ENCODE measurements at regions not wholly inside any gene's neighbourhood (a gene's known extent, or its start where the extent isn't known, plus 50 kb on each side); places are given as distances from the start of the nearest gene placed in this dataset.

DNA sequence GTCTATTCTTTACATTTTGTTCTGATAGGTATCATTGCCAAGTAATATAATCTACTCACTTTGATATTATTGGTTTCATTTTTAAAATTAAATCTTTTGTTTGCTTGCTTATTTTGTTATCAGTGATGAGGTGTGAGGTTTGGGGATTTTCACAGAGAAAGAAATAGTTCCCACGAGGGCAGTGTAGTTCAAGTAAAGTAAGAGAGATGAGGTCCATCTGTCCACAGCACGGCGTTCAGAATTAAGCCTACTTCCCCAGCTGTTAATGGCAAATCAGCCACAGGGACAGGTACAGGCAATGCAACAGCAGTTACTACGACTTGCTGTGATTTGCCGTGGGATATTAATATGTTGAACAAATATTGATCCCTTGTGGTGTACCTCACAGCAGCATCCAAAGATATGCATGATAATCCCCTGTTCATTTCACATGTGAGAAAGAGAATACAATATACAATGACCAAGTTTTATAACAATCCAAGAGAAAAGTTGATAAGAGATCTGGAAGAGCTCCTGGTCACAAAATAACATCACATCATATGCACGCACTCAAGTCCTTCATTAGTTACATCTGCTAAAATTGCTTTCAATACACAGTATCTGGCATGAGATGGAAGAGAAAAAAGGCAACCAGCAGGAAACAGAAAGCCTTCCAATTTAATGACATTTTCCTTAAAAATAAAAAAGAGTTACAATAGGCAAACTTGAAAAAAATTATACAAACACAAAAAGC, 131.6 kb downstream of the TUSC7 start:
- no peak for ATAC-seq
- DNase-seq = no peak
- intact Hi-C loops (cut with micrococcal nuclease) = no loop called here

DNA sequence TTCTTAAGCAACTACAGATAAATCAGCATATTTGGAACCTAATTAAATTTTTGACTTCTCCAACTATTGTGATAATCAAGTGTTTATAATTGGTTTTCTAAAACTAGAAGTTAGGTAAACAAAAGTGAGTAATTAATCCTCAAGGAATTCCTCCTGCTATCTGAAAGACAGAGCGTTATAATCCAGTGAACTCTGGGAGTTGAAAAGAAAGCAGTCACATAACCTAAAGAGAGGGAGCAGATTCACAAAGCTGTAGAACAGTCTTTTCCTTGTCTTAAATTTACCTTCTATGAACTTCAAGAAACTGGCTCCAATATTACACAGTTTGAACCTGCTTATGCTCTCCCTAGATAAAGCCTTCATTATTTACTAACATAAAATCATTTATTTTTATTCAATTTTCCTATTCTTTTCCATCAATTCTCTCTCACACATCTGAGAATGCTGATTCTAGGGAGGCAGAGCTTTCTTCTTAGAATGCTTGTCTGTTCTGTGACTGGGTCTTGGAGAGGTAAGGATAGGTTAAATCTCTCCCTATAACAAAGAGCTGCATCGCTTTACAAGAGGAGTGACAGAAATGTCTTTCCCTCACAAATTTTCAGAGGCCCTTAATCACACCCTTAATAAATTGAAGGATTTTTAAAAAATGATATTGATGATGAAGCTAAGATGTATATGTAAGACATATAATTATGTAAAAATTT, 132.8 kb downstream of the TUSC7 start:
- ATAC-seq (no peak), DNase-seq (no peak)
- intact Hi-C loops (cut with micrococcal nuclease) = no loop called here

GRCh38 chr3:116848248-116848829, 138.8 kb downstream of the TUSC7 start:
- intact Hi-C loops (cut with micrococcal nuclease) = no loop called here
- no peak for DNase-seq
- ATAC-seq = no peak

DNA sequence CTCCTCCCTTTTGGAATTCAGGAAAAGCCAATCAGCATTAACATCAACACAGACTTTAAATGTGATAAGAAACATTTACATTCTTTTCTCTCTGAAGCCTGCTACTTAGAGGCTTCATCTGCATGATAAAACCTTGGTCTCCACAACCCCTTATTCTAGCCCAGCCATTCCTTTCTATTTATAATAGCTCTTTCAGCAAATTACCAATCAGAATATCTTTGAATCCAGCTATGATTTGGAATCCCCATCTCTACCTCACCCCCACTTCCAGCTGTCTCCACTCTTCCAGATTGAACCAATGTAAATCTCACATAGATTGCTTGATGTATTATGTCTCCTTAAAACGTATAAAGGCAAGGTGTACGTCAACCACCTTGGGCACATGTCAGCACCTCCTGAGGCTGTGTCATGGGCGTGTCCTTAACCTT, 139.7 kb downstream of the TUSC7 start:
- intact Hi-C loops (cut with micrococcal nuclease) = no loop called here
- DNase-seq (no peak), ATAC-seq (no peak)

DNA sequence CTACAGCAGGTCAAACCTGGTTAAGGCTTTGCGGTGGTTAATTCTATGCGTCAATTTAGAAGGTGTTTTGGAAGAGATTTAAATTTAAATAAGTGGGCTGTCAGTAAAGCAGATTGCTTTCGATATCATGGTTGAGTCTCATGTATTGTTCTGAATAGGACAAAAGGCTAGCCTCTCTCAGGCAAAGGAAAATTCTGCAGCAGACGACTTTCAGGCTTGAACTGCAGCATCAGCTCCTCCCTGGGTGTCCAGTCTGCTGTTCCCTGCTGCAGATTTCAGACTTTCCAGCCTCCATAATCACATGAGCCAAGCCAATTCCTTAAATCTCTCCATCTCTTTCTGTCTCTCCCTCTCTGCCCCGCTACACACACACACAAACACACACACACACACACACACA, 143.2 kb downstream of the TUSC7 start:
- DNase-seq (no peak), ATAC-seq (no peak)
- intact Hi-C loops (cut with micrococcal nuclease) = no loop called here

DNA sequence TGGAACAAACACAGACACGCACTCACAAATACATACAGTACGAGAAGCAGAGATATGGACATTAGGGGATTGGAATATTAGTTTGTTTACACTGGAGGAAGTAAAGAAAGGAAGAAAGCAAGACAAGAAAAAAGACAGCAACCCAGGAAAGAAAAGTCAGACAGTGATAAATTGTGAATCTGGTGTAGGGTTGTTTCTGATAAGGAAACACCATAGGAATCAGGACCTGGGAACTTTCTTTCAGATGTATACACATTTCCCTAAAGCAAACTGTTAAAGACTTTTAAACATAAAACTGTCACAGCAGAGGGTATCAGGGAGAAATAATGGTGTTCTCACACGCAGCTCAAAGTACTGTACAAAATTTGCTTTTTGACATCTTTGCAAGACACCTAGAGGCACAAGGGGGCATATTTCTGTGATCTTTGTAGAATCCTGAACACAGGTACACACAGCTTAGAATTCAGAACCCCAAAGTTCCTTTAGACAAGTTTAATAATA, 153.7 kb downstream of the TUSC7 start:
- no peak for ATAC-seq
- intact Hi-C loops (cut with micrococcal nuclease) = no loop called here
- DNase-seq = no peak

GRCh38 chr3:116863822-116864589, 154.4 kb downstream of the TUSC7 start:
- no peak for DNase-seq
- no peak for ATAC-seq
- intact Hi-C loops (cut with micrococcal nuclease) = no loop called here

GRCh38 chr3:116864590-116864927, 155.0 kb downstream of the TUSC7 start:
- ATAC-seq (no peak), DNase-seq (no peak)
- intact Hi-C loops (cut with micrococcal nuclease) = no loop called here

- ATAC-seq (no peak), DNase-seq (no peak)
- intact Hi-C loops (cut with micrococcal nuclease) = no loop called here
Observed at GRCh38 chr3:116870379-116870778, 160.8 kb downstream of the TUSC7 start.

DNA sequence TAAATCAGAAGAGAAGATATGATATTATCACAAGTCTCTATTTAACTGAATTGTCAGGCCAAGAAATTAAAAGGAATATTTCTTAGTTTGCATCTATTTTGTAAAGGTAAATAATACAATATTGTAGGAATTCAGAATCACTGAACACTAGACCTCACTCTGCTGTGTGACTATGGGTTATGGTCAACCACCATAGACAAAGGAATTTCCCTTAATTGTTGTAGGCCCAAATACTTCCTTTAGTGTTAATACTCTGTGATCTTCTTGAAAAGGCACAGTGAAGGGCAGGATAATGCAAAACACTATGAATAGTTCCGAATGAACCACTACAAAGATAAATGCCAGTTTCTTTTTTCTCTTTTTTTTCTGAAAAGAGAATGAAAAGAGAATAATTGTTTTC, 162.3 kb downstream of the TUSC7 start:
- intact Hi-C loops (cut with micrococcal nuclease) = no loop called here
- DNase-seq (no peak), ATAC-seq (no peak)

DNA sequence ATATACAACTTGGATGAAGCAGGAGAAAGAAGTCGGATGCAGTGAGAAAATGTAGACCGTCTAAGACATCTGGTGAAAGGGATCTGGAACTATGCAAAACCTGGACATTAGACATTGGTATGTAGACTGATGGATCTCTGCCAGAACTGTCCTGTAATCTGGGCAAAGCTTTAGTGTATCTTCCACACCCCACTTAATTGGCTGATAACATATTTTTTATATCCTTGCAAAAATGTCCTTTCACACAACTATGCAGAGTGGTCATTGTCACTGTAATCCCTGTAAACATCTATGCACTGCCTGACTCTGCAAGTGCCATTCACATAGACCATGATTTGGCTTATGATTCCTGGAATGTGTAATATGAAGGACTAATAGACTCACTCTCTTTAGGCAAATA, 163.1 kb downstream of the TUSC7 start:
- no peak for DNase-seq
- ATAC-seq = no peak
- intact Hi-C loops (cut with micrococcal nuclease) = no loop called here

- DNase-seq (no peak), ATAC-seq (no peak)
- intact Hi-C loops (cut with micrococcal nuclease) = no loop called here
Observed at GRCh38 chr3:116873142-116873541, 163.6 kb downstream of the TUSC7 start.

DNA sequence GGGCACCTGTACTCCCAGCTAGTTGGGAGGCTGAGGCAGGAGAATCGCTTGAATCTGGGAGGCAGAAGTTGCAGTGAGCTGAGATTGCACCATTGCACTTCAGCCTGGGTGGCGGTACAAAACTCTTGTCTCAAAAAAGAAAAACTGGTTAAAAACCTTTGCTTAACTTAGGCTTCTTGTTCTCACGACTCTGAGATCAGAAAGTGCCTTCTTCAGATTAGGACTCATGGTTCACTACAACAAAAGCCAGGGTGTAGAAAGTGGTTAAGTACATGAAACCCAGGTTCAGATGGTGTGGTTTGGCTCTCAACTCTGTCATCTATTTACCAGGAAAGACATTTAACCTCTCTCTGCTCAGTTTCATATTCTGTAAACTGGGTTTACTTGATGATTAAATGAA, 168.4 kb downstream of the TUSC7 start:
- intact Hi-C loops (cut with micrococcal nuclease) = no loop called here
- DNase-seq = no peak
- no peak for ATAC-seq

- intact Hi-C loops (cut with micrococcal nuclease) = no loop called here
- ATAC-seq = no peak
- DNase-seq = no peak
Observed at GRCh38 chr3:116886202-116886893, 176.8 kb downstream of the TUSC7 start.

DNA sequence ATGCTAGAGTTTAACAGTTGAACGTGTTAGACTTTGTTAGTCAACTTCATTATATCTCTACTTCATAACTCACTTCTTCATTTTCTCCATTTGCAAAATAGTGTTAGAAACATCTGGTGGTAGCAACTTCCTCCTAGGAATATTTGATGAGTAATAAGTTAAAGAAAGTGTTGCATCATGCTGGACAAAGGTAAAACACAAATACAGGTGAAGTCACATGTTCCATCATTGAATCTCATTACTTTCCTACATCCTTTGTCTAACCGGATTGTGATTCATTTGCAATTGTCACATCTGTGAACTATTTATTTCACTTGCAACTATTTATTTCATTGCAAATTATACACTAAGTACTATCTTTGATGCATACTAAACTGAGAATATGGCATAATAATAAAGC, 186.5 kb downstream of the TUSC7 start:
- intact Hi-C loops (cut with micrococcal nuclease) = no loop called here
- ATAC-seq = no peak
- no peak for DNase-seq

DNA sequence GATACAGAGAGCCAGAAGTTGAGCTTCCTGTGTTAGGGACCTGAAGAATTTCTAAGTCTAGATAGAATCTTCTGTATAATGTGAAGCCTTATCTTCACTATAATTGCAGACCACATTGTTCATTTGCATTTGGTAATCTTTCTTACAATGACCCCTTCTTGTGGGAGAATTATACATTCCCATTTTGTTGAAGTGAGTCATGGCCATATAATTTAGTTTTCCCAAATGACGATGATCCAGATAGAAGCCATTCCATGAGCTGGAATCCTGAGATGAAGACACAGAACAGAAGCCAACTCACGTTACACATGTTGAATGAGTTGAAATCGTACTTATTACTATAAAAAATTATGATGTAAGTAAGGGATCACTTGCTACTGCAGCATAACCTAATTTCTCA, 187.8 kb downstream of the TUSC7 start:
- no peak for DNase-seq
- no peak for ATAC-seq
- intact Hi-C loops (cut with micrococcal nuclease) = no loop called here

DNA sequence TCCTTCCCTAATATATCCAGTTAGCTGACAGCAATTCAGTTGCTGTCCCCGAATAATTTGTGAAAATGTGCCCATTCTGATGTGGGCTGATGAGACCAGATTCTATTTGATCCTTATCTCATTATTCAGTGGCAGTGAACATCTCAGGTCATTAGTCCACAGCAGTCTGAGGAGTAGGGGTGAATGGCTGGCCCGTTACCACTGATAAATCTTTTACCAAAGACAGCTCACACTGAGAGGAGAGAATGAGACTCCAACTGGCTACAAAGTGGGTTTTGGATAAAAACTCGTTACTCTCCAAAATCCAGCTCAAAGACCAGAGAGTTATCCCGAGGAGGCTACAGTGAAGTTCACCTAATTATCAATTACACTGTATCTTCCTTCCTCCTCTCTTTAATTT, 189.7 kb downstream of the TUSC7 start:
- intact Hi-C loops (cut with micrococcal nuclease) = no loop called here
- DNase-seq (no peak), ATAC-seq (no peak)

- DNase-seq = no peak
- ATAC-seq = no peak
- intact Hi-C loops (cut with micrococcal nuclease) = no loop called here
Observed at GRCh38 chr3:116905334-116905733, 195.8 kb downstream of the TUSC7 start.

GRCh38 chr3:116905794-116906193, 196.2 kb downstream of the TUSC7 start:
- ATAC-seq = no peak
- DNase-seq = no peak
- intact Hi-C loops (cut with micrococcal nuclease) = no loop called here

All from left ventricle myocardium superior (tissue), 1 donor.